Epithelial cell of esophagus (primary cell): ENCODE measurements at regions not wholly inside any gene's neighbourhood (a gene's known extent, or its start where the extent isn't known, plus 50 kb on each side); places are given as distances from the start of the nearest gene placed in this dataset.

Experiments used
- DNase-seq: peaks from one replicate; pipeline ENCODE4 v3.0.0; 2010; ENCODE audit warnings: low read depth
- H3K4me3 ChIP-seq: 2 replicates; pipeline ENCODE4 v1.5.1; 2011; ENCODE audit warnings: mild to moderate bottlenecking, low read length, control low read depth
- TF ChIP-seq, protein P1 (sequence below): IDR thresholded peaks from 2 replicates; pipeline ENCODE4 v1.5.1; 2011; ENCODE audit warnings: low read depth, mild to moderate bottlenecking, low read length, control low read depth, inconsistent platforms; ENCODE audit not compliant: insufficient read depth; ENCODE audit errors: missing control alignments

DNA sequence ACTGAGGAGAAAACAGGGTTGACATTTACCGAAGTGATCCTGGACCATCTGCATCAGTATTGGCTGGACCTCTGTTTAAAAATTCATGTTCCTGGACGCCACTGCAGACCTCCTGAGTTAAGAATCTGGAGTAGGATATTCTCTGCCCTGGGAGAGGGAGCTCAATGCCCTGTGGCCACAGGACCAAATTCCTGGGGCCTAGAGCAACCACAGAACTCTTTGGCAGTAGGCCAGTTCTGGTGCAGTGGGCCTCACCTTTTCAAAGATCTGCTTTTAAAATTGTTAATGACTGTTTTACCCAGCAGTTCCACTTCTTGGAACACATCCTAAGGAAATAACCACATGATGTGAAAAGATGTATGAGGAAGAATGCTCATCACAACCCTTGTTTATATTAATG lies 133.3 kb upstream of the ADPGK start:
- DNase-seq: no peak
- TF ChIP-seq, protein P1, sequence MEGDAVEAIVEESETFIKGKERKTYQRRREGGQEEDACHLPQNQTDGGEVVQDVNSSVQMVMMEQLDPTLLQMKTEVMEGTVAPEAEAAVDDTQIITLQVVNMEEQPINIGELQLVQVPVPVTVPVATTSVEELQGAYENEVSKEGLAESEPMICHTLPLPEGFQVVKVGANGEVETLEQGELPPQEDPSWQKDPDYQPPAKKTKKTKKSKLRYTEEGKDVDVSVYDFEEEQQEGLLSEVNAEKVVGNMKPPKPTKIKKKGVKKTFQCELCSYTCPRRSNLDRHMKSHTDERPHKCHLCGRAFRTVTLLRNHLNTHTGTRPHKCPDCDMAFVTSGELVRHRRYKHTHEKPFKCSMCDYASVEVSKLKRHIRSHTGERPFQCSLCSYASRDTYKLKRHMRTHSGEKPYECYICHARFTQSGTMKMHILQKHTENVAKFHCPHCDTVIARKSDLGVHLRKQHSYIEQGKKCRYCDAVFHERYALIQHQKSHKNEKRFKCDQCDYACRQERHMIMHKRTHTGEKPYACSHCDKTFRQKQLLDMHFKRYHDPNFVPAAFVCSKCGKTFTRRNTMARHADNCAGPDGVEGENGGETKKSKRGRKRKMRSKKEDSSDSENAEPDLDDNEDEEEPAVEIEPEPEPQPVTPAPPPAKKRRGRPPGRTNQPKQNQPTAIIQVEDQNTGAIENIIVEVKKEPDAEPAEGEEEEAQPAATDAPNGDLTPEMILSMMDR: no peak

DNA sequence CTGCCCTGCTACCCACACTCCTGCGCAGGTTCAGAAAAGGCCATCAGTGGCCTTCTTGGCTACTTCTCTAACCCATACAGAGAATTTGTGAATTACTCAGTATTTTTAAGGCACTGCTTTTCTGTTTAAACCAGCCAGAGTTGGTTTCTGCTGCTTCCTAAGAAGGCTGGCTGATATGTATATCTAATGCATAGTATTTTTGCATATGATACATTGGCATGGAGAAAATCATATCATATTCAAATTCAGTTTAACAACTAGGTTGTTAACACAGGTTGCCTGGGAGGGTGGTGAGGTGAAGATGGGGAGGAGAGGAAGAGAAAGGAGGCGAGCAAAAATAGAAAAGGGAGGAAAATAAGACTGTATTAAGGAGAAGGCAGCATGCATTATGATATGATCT lies 132.8 kb upstream of the ADPGK start:
- H3K4me3 ChIP-seq: no peak overlapping the region
- TF ChIP-seq, protein P1: no peak
- DNase-seq: no peak

More for the DNA sequence above, 133.3 kb upstream of the ADPGK start:
- no peak overlapping the region for H3K4me3 ChIP-seq

DNA sequence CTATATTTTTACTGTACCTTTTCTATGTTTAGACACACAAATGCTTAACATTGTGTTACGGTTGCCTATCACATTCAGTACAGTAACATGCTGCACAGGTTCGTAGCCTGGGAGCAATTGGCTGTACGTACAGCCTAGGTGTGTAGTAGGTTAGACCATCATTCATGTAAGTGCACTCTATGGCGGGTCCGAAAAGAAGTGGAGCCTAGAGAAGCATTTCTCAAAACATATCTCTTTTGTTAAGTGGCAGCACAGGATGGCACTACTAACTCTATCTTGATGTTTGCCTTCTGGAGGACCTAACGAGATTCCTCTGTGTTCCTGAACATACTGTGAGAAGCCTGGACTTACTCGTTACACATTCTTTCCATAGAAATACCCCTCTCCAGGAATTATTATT lies 132.3 kb upstream of the ADPGK start:
- TF ChIP-seq, protein P1: no peak
- no peak for DNase-seq
- no peak overlapping the region for H3K4me3 ChIP-seq

DNA sequence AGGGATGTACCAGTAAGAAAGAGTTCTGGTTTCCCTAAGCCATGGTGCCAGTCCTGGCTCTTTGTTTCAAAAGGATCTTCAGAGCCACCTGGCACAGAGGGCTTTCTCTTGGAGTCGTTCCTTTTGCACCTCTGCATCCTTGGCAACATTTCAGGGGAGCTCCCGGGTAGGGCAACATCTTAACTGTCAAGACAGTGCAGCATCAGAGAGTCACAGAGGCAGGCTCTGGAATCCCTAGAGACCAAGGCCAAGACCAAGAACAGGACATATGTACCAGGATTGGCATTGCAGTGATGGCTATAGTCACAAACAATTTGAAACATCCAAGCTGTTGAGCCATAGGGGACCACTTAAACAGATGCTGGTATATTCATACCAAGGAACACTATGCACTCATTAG lies 129.4 kb upstream of the ADPGK start:
- TF ChIP-seq, protein P1: no peak
- H3K4me3 ChIP-seq: no peak overlapping the region
- no peak for DNase-seq

DNA sequence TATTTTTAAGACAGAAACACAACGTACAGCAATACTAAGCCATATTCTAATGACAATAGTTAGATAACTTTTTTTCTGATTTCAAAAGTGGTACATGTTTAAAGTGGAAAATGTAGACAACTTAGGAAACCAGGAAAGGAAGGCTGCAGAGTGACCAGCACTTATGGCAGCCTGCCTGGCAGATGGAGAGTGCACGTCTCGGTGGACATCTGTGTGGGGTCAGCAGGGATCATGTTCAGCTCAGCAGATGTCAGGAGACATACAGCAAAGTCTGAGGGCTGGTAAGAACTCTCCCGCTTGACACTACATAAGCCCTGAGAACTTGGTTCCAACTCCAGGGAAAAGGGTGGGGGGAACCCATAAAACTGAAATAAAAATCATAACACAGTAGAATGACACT lies 128.6 kb upstream of the ADPGK start:
- H3K4me3 ChIP-seq: no peak overlapping the region
- DNase-seq: no peak
- TF ChIP-seq, protein P1: no peak

DNA sequence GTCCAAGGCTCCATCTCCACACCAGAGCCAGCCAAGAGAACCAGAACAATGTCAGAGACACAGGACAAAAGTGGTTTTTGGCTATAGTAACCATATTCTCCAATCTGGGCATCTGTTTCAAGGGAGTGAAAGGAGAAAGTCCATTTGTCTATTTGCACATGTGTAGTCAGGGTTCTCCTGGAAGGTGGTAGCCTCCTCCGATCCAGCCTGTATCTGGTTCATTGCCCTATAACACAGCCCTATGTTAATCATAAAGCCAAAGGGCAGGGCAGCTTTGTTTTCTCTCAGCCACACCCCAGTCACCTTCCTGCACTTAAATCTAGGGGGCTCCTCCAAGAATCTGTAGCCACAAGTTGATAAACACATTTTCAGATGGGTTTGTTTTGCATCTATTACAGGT lies 128.1 kb upstream of the ADPGK start:
- TF ChIP-seq, protein P1: no peak
- no peak for DNase-seq
- H3K4me3 ChIP-seq: no peak overlapping the region

DNA sequence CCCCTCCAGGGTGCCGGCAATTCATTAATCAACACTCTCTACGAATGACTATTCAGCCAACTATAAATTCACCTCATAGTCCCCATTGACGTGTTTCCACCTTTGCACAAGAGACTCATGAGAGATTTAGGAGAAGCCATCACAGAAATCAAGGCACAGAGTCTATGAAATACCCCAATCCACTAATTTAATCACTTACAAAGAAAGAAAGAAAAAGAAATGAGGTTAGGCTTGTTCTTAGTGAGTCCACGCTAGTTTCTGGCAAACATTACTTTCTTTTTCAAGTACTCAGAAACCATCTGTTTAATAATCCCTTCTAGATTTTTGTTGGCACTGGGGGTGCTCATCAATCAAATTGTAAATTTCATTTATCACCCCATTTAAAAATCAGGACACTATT lies 125.2 kb upstream of the ADPGK start:
- TF ChIP-seq, protein P1: no peak

More for the DNA sequence above, 125.2 kb upstream of the ADPGK start:
- DNase-seq: no peak
- H3K4me3 ChIP-seq: no peak overlapping the region
